Adrenal gland (tissue), 9 donors: ENCODE measurements at regions not wholly inside any gene's neighbourhood (a gene's known extent, or its start where the extent isn't known, plus 50 kb on each side); places are given as distances from the start of the nearest gene placed in this dataset.

Experiments used
- DNase-seq, 7 donors: peaks; one replicate each; pipeline ENCODE4 v3.0.0-alpha.2; 2019 to 2020
- H3K27ac ChIP-seq, 5 donors: fragments of 200-600 bp; sonication (generic) in 4 of 5; 1 replicate in 3 of 5; 2 replicates in 2 of 5; pipeline versions ENCODE4 v1.5.1 to v1.8.0; 2016 to 2020; ENCODE audit warnings: mild to moderate bottlenecking in 1 of 5
- H3K27me3 ChIP-seq: fragments of 200-600 bp; 2 replicates; pipeline ENCODE4 v1.8.0; 2021
- H3K36me3 ChIP-seq, 2 donors: fragments of 200-600 bp; replicated peaks in 1 of 2; 1 replicate in 1 of 2; 2 replicates in 1 of 2; pipeline versions ENCODE4 v1.5.1 to v1.8.0; 2018 to 2022
- H3K4me1 ChIP-seq, 2 donors: fragments of 200-600 bp; replicated peaks in 1 of 2; 1 replicate in 1 of 2; 2 replicates in 1 of 2; pipeline versions ENCODE4 v1.5.1 to v1.8.0; 2018 to 2021
- H3K4me3 ChIP-seq, 4 donors: fragments of 200-600 bp; sonication (generic) in 3 of 4; one replicate each; pipeline ENCODE4 v1.5.1; 2016 to 2018
- H3K9me3 ChIP-seq, 3 donors: fragments of 200-600 bp; sonication (generic) in 1 of 3; replicated peaks in 1 of 3; 1 replicate in 2 of 3; 2 replicates in 1 of 3; pipeline versions ENCODE4 v1.5.1 to v1.8.0; 2016 to 2021
- POLR2A ChIP-seq, 2 donors: fragments of 450-650 bp; IDR thresholded peaks; one replicate each; pipeline ENCODE4 v1.6.1; 2017; ENCODE audit warnings: antibody characterized with exemption in 2 of 2, mild to moderate bottlenecking in 2 of 2, moderate library complexity in 1 of 2
- WGBS, 4 donors: extraction: QIAGEN DNeasy Blood & Tissue Kit in 2 of 4; methylation state at CpG; one replicate each; pipeline versions ENCODE4 v1.1.5 to v1.1.7; 2013 to 2017; 5-methylcytosine and 5-hydroxymethylcytosine counted together
- intact Hi-C, 2 donors: fragments of 100-400 bp; cut with DNase I; formaldehyde crosslinking; loops; one replicate each; pipeline versions ENCODE4 v1.14.1 to v1.15.0; 2022 to 2023
- TF ChIP-seq, protein P1 (sequence below), 6 experiments: fragments of 450-650 bp in 4 of 6; fragments of 200-600 bp in 2 of 6; sonication (generic) in 1 of 6; IDR thresholded peaks; 1 replicate in 5 of 6; 2 replicates in 1 of 6; pipeline versions ENCODE4 v1.5.1 to v1.8.0; 2016 to 2021; ENCODE audit warnings: antibody characterized with exemption in 6 of 6, mild to moderate bottlenecking in 2 of 6, moderate library complexity in 1 of 6
- donor health status: healthy with polysubstance abuse.
- donor health status: Bipolar disorder and iron deficiency.
- donor health status: DM: yes; HTN: yes; CAD: no.
- donor health status: DM: no; HTN: no; CAD: no.
- donor health status: DM: no; HTN: no; CAD: no.

DNA sequence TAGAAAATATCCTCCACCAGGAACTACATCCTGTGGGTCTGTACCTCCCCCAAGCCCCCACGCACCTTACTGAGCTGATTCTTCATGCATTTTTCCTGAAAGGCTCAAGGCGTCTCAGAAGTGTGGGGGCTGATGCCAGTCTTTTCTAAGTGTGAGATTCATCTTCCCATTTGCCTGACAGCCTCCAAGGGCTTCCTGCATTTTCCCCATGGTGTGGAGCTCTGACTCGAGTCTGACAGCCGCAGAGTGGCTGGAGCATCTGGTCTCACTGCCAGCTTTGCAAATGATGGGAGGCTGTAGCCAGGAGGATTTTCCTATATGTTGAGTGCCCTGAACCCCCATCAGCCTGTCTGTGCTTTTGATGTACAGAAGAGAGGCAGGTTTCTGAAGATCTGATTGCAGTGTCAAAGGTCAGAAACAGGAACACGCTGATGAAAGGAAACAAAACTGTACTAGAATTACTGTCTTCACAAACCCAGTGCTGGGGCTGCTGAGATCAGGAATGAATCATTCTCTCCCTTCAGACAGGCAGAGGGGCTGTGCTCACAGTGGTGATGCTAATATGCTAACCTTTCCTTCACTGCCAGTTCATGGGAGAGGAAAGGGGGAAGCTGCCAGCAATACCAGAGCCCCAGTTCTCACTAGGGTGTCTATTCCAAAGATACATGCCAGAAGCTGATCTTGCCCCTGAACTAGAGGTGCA, 201.5 kb upstream of the C1orf174 start:
- TF ChIP-seq POLR2A (IDR thresholded peaks at IDR 0.05) = no peak
- H3K9me3 ChIP-seq = no peaks in the 10 kb centered on the region
- intact Hi-C loops = no loop called here
- no peak overlapping the region for H3K4me3 ChIP-seq
- no peak overlapping the region for H3K27ac ChIP-seq
- no peaks in the 10 kb centered on the region for H3K36me3 ChIP-seq
- H3K27me3 ChIP-seq = no peaks in the 10 kb centered on the region
- 10 to 14% (median 13%) methylated on average over 5 of the region's 5 CpGs for WGBS, 4 donors
- H3K4me1 ChIP-seq = no peaks in the 10 kb centered on the region
- no peak for DNase-seq

DNA sequence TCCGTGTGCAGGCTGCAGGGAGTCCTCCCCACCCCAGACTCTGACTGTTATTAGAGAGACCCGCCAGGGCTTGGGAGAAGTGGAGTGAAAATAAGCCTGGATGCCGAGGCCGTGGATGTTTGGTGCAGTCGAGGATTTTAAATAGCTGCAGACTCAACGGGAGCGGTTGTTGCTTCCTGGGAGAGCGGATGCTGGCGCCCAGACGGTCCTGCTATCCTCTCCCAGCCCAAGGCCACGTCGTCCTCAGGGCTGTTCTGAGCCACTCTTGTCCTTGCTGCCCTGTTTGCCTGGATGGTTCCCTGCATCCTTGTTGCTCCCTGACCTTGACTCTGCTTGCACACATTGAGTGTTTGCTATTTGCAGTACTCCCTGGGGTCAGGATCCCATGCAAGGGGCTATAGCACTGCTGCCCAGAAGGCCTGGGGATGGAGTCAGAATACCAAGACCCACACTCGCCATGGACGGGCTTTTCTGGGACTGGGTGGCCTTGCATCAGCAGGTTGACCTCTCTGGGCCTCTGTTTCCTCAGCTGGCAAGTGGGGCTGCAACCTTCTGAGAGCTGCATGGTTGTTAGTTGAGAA, 205.3 kb upstream of the C1orf174 start:
- H3K27me3 ChIP-seq = no peaks in the 10 kb centered on the region
- intact Hi-C loops = no loop called here
- TF ChIP-seq, protein P1, sequence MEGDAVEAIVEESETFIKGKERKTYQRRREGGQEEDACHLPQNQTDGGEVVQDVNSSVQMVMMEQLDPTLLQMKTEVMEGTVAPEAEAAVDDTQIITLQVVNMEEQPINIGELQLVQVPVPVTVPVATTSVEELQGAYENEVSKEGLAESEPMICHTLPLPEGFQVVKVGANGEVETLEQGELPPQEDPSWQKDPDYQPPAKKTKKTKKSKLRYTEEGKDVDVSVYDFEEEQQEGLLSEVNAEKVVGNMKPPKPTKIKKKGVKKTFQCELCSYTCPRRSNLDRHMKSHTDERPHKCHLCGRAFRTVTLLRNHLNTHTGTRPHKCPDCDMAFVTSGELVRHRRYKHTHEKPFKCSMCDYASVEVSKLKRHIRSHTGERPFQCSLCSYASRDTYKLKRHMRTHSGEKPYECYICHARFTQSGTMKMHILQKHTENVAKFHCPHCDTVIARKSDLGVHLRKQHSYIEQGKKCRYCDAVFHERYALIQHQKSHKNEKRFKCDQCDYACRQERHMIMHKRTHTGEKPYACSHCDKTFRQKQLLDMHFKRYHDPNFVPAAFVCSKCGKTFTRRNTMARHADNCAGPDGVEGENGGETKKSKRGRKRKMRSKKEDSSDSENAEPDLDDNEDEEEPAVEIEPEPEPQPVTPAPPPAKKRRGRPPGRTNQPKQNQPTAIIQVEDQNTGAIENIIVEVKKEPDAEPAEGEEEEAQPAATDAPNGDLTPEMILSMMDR (IDR thresholded peaks at IDR 0.05) = no peak
- TF ChIP-seq POLR2A (IDR thresholded peaks at IDR 0.05) = no peak
- DNase-seq = no peak
- H3K4me3 ChIP-seq = no peak overlapping the region
- no peak overlapping the region for H3K27ac ChIP-seq
- H3K9me3 ChIP-seq = no peaks in the 10 kb centered on the region
- no peaks in the 10 kb centered on the region for H3K36me3 ChIP-seq
- 50 to 69% (median 62%) methylated on average over 2 to 14 of the region's 14 CpGs for WGBS, 4 donors
- H3K4me1 ChIP-seq = no peaks in the 10 kb centered on the region

DNA sequence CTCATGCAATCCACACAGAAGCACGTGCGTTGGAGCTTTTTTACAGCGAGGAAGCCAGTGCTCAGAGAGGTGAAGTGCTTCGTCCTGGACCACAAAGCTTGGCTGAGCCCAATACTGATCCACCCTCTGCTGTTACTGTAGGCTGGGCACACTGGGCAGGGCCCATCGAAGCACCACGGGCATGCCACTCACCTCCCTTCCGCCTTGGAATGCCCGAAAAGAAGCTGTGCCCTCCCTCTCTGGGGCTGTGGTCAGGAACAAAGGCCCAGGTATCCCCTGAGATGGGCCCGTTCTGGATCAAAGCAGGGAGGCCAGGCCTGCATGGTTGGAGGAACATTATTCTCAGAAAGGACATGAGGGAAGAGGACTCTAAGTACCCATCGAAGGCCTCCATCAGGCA, 206.7 kb upstream of the C1orf174 start:
- WGBS, 4 donors = 58 to 74% (median 64%) methylated on average over 5 to 10 of the region's 10 CpGs
- no peak overlapping the region for H3K27ac ChIP-seq
- no peaks in the 10 kb centered on the region for H3K27me3 ChIP-seq
- TF ChIP-seq, protein P1 (IDR thresholded peaks at IDR 0.05) = no peak
- no peak for TF ChIP-seq POLR2A (IDR thresholded peaks at IDR 0.05)
- no peak for DNase-seq
- no peak overlapping the region for H3K4me3 ChIP-seq
- H3K4me1 ChIP-seq = no peaks in the 10 kb centered on the region
- H3K9me3 ChIP-seq = no peaks in the 10 kb centered on the region
- H3K36me3 ChIP-seq = no peaks in the 10 kb centered on the region
- intact Hi-C loops = no loop called here

DNA sequence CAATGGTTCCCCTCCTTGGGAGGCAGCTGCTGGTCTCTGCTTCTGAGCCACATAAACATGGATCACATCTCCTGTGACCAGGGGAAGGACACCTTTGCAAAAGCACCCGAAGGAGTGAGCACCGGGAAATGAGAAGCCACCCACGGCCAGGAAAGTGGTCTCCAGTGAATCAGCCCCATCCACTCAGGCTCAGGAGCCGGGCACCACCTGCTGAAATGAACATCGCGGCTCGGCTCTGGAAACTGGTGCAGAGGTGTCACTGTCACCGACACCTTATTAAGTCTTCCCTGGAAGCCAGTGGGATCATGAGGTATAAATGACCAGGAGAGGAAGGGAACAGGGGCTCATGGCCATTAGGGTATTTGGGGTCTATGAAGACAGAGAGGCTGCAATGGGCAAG, 207.2 kb upstream of the C1orf174 start:
- TF ChIP-seq, protein P1 (IDR thresholded peaks at IDR 0.05) = no peak
- no peak for TF ChIP-seq POLR2A (IDR thresholded peaks at IDR 0.05)
- H3K36me3 ChIP-seq = no peaks in the 10 kb centered on the region
- no peaks in the 10 kb centered on the region for H3K9me3 ChIP-seq
- WGBS, 4 donors = 81 to 94% (median 91%) methylated on average over 8 of the region's 8 CpGs
- H3K4me1 ChIP-seq = no peaks in the 10 kb centered on the region
- intact Hi-C loops = no loop called here
- H3K27me3 ChIP-seq = no peaks in the 10 kb centered on the region
- H3K4me3 ChIP-seq = no peak overlapping the region
- DNase-seq = no peak
- no peak overlapping the region for H3K27ac ChIP-seq

DNA sequence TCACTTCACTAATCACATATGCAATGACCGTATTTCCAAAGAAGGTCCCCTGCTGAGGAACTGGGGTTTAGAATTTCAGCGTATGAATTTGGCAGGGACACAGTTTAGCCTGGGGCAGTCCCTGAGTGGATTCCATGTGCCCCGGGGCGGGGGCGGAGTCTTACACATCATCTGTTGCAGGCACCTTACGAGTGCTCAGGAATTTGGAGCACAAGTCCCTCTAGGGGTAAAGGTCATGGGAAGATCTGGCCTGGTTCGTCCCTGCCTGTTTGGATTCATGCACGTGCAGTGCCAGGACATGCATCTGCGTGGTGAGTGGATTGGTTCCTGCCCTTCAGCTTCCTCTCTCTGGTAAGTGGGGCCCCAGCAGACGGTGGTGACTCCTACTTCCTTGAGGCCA, 208.3 kb upstream of the C1orf174 start:
- TF ChIP-seq, protein P1 (IDR thresholded peaks at IDR 0.05) = no peak
- no peak for TF ChIP-seq POLR2A (IDR thresholded peaks at IDR 0.05)
- Histone ChIP-seq H3K27me3 (no peaks in the 10 kb centered on the region), H3K9me3 (no peaks in the 10 kb centered on the region), H3K27ac (no peak overlapping the region), H3K4me1 (no peaks in the 10 kb centered on the region), H3K36me3 (no peaks in the 10 kb centered on the region), H3K4me3 (no peak overlapping the region)
- DNase-seq = no peak
- 51 to 69% (median 64%) methylated on average over 6 to 10 of the region's 10 CpGs for WGBS, 4 donors
- intact Hi-C loops = no loop called here
